ENCODE measurements at regions not wholly inside any gene's neighbourhood (a gene's known extent, or its start where the extent isn't known, plus 50 kb on each side); places are given as distances from the start of the nearest gene placed in this dataset.
"Not testable (repeated sequence)": the region's sequence is repeated elsewhere in the genome, so short reads cannot be mapped to it uniquely, and the experiment has no call there.

DNA sequence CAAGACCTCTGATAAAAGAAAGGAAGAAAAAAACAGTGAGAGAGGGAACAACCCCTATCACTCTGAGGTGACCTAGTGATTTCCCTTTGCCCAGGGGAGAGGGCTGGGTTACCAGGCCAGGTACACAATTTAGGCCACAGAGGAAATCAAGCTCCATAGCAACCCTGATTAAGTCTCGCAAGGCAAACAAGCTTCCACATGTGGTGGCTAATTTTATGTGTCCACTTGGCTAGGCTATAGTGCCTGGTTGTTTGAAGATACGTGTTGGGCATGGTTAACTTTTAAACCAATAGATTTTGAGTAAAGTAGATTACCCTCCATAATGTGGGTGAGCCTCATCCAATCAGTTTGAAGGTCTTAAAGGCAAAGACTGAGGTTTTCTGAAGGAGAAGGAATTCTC is 108.9 kb upstream of the TERB2 start:
- TF ChIP-seq, protein P1, sequence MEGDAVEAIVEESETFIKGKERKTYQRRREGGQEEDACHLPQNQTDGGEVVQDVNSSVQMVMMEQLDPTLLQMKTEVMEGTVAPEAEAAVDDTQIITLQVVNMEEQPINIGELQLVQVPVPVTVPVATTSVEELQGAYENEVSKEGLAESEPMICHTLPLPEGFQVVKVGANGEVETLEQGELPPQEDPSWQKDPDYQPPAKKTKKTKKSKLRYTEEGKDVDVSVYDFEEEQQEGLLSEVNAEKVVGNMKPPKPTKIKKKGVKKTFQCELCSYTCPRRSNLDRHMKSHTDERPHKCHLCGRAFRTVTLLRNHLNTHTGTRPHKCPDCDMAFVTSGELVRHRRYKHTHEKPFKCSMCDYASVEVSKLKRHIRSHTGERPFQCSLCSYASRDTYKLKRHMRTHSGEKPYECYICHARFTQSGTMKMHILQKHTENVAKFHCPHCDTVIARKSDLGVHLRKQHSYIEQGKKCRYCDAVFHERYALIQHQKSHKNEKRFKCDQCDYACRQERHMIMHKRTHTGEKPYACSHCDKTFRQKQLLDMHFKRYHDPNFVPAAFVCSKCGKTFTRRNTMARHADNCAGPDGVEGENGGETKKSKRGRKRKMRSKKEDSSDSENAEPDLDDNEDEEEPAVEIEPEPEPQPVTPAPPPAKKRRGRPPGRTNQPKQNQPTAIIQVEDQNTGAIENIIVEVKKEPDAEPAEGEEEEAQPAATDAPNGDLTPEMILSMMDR (conservative IDR thresholded peaks at IDR 0.05) = not testable (repeated sequence)
- not testable (repeated sequence) for TF ChIP-seq EZH2 (IDR thresholded peaks at IDR 0.05; ENCODE audit: low read depth)

Data from PC-9 (cell line).